Spleen (tissue), 11 donors: ENCODE measurements at regions not wholly inside any gene's neighbourhood (a gene's known extent, or its start where the extent isn't known, plus 50 kb on each side); places are given as distances from the start of the nearest gene placed in this dataset.

Experiments used
- DNase-seq: peaks from one replicate; pipeline ENCODE4 v3.0.0-alpha.2; 2020
- H3K27ac ChIP-seq, 8 donors: fragments of 200-600 bp; sonication (generic) in 7 of 8; 1 replicate in 4 of 8; 2 replicates in 4 of 8; pipeline versions ENCODE4 v1.5.0 to v1.8.0; 2016 to 2021; ENCODE audit warnings: inconsistent platforms in 4 of 8, mild to moderate bottlenecking in 4 of 8, moderate library complexity in 1 of 8
- H3K27me3 ChIP-seq, 7 donors: fragments of 200-600 bp; sonication (generic) in 6 of 7; replicated peaks in 1 of 7; 1 replicate in 4 of 7; 2 replicates in 3 of 7; pipeline versions ENCODE4 v1.5.0 to v1.8.0; 2016 to 2021; ENCODE audit warnings: inconsistent platforms in 3 of 7, mild to moderate bottlenecking in 1 of 7
- H3K36me3 ChIP-seq, 6 donors: fragments of 200-600 bp; sonication (generic) in 5 of 6; 1 replicate in 4 of 6; 2 replicates in 2 of 6; pipeline versions ENCODE4 v1.5.0 to v1.8.0; 2016 to 2021; ENCODE audit warnings: inconsistent platforms in 2 of 6
- H3K4me1 ChIP-seq, 6 donors: fragments of 200-600 bp; sonication (generic) in 5 of 6; 1 replicate in 3 of 6; 2 replicates in 3 of 6; pipeline versions ENCODE4 v1.5.0 to v1.8.0; 2016 to 2021; ENCODE audit warnings: inconsistent platforms in 3 of 6
- H3K4me3 ChIP-seq, 8 donors: fragments of 200-600 bp; sonication (generic) in 7 of 8; 1 replicate in 4 of 8; 2 replicates in 4 of 8; pipeline versions ENCODE4 v1.5.0 to v1.8.0; 2016 to 2021; ENCODE audit warnings: inconsistent platforms in 4 of 8, mild to moderate bottlenecking in 4 of 8, moderate library complexity in 2 of 8
- H3K9me3 ChIP-seq, 8 donors: fragments of 200-600 bp; sonication (generic) in 7 of 8; 1 replicate in 4 of 8; 2 replicates in 4 of 8; pipeline versions ENCODE4 v1.5.0 to v1.8.0; 2016 to 2021; ENCODE audit warnings: inconsistent platforms in 4 of 8
- POLR2A ChIP-seq, 3 donors: fragments of 450-650 bp; IDR thresholded peaks; one replicate each; pipeline ENCODE4 v1.5.1; 2017; ENCODE audit warnings: antibody characterized with exemption in 3 of 3, mild to moderate bottlenecking in 1 of 3
- POLR2AphosphoS5 ChIP-seq, 3 donors: sonication (generic); formaldehyde crosslinking; IDR thresholded peaks; one replicate each; pipeline ENCODE4 v1.5.1; 2017; ENCODE audit warnings: antibody characterized with exemption in 3 of 3
- WGBS, 5 donors: extraction: QIAGEN DNeasy Blood & Tissue Kit in 3 of 5; methylation state at CpG; one replicate each; pipeline versions ENCODE4 v1.1.5 to v1.1.7; 2013 to 2018; 5-methylcytosine and 5-hydroxymethylcytosine counted together
- intact Hi-C: fragments of 100-400 bp; cut with DNase I; formaldehyde crosslinking; loops from one replicate; pipeline ENCODE4 v1.15.0; 2023; ENCODE audit warnings: low total_unique reads
- TF ChIP-seq, protein P1 (sequence below), 11 experiments: fragments of 200-600 bp in 7 of 11; fragments of 450-650 bp in 4 of 11; sonication (generic) in 4 of 11; IDR thresholded peaks in 8 of 11; conservative IDR thresholded peaks in 3 of 11; 1 replicate in 7 of 11; 2 replicates in 4 of 11; pipeline versions ENCODE4 v1.4.0 to v1.8.0; 2016 to 2021; ENCODE audit warnings: antibody characterized with exemption in 11 of 11, inconsistent platforms in 4 of 11, mild to moderate bottlenecking in 1 of 11
- donor health status: healthy with polysubstance abuse.
- donor health status: DM: no; HTN: no; CAD: no; lungs with moderate emphysema.
- donor health status: DM: no; HTN: no; CAD: no.
- donor health status: Bipolar disorder and iron deficiency.
- donor health status: healthy.
- donor health status: DM: no; HTN: no; CAD: no.
- donor health status: DM: yes; HTN: yes; CAD: no.

DNA sequence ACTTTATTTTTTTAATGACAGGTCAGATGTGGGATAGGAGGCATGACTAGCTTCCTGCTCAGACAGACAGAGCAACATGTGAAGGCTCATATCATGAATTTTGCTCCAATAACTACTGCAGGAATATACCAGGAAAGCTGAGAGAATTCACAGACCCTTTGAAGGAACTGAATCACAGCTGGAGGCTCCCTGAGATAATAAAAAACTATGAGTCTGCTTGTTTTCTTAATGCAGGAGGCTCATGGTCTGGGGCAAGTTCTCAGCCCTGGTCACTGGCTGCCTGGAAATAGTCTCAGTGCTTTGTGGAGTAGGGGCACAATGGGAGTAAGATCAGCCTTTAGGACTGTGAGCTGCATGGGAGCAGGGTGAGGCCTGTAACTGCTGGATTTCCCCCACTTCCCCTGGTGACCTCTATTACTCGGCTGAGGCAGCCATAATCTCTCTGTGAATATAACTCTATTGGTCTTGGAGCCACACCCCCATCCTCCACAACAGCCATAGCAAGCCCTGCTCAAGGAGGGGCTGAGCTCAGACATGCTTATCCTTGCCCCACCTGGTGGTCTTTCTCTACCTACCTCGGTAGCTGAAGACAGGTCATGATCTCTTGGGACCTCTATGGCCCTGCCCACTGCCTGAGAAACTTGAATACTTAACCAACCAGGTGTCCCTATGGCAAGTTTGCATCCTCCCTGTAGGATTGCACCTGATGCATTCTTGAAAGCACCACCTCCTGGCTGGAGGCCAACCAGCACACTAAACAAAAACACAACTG, 281.6 kb upstream of the TMCO5A start:
- TF ChIP-seq, protein P1, sequence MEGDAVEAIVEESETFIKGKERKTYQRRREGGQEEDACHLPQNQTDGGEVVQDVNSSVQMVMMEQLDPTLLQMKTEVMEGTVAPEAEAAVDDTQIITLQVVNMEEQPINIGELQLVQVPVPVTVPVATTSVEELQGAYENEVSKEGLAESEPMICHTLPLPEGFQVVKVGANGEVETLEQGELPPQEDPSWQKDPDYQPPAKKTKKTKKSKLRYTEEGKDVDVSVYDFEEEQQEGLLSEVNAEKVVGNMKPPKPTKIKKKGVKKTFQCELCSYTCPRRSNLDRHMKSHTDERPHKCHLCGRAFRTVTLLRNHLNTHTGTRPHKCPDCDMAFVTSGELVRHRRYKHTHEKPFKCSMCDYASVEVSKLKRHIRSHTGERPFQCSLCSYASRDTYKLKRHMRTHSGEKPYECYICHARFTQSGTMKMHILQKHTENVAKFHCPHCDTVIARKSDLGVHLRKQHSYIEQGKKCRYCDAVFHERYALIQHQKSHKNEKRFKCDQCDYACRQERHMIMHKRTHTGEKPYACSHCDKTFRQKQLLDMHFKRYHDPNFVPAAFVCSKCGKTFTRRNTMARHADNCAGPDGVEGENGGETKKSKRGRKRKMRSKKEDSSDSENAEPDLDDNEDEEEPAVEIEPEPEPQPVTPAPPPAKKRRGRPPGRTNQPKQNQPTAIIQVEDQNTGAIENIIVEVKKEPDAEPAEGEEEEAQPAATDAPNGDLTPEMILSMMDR (IDR thresholded peaks at IDR 0.05 in 8 of 11, conservative IDR thresholded peaks at IDR 0.05 in 3 of 11), result no peak
- no peak for TF ChIP-seq POLR2AphosphoS5 (IDR thresholded peaks at IDR 0.05)
- 65 to 86% (median 72%) methylated on average over 2 of the region's 2 CpGs for WGBS, 5 donors
- H3K4me3 ChIP-seq, result no peak overlapping the region
- no peaks in the 10 kb centered on the region for H3K4me1 ChIP-seq
- H3K27me3 ChIP-seq, result no peaks in the 10 kb centered on the region
- no peak overlapping the region for H3K27ac ChIP-seq
- intact Hi-C loops, result no loop called here
- peaks cover 2 to 72% (median 56%) of the 10 kb centered on the region in 8 donors for H3K9me3 ChIP-seq
- H3K36me3 ChIP-seq, result no peaks in the 10 kb centered on the region
- no peak for DNase-seq

GRCh38 chr15:37678124-37678523, 256.3 kb upstream of the TMCO5A start:
- Histone ChIP-seq H3K27me3 (no peaks in the 10 kb centered on the region), H3K4me3 (no peak overlapping the region), H3K9me3 (no peaks in the 10 kb centered on the region), H3K4me1 (no peaks in the 10 kb centered on the region), H3K27ac (no peak overlapping the region), H3K36me3 (no peaks in the 10 kb centered on the region)
- no peak for DNase-seq
- intact Hi-C loops, result no loop called here
- TF ChIP-seq POLR2AphosphoS5 (IDR thresholded peaks at IDR 0.05) (no peak), POLR2A (IDR thresholded peaks at IDR 0.05) (no peak)
- TF ChIP-seq, protein P1 (IDR thresholded peaks at IDR 0.05 in 8 of 11, conservative IDR thresholded peaks at IDR 0.05 in 3 of 11), result no peak
- WGBS, 5 donors, result 85 to 95% (median 89%) methylated on average over 3 of the region's 3 CpGs

DNA sequence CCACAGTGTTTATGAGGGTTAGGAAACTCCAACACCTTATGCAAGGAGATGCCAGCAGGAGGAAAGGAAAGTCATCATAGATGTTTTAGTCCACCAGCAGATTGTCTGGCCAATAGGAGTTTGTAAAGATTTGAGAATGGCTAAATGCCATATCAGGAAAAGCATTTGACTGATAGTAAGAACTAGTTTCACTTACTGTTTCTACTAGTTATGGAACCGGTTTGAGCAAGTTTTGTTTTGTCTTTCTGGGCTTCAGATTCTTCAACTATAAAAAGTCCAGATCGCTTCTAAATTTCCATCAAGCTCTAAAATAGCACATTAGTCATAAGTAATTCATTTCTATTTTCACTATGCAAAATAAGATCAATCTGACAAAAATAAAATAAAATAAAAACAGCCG, 254.8 kb upstream of the TMCO5A start:
- H3K27me3 ChIP-seq, result no peaks in the 10 kb centered on the region
- WGBS, 5 donors, result 74 to 92% (median 83%) methylated on average over 3 of the region's 3 CpGs
- intact Hi-C loops, result no loop called here

DNA sequence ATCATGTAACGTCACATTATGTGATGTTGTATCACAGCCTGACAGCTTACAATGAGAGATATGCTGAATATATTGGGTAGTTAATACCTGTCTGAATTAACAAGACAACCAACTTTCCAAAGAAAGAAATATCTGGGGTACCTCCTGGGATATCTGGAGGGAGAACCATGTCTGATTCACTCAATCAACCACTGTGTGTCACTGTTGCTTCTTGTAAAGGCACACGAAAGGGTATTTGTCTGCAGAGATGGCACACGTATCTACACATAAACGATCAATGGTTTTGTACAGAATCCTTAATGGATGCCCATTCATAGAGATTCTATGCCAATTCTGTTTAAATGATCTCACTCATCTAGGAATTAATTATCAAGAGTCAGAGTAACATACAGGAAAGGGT, 252.1 kb upstream of the TMCO5A start:
- H3K36me3 ChIP-seq, result no peaks in the 10 kb centered on the region
- no peak for DNase-seq
- no peak for TF ChIP-seq POLR2AphosphoS5 (IDR thresholded peaks at IDR 0.05)
- TF ChIP-seq, protein P1 (IDR thresholded peaks at IDR 0.05 in 8 of 11, conservative IDR thresholded peaks at IDR 0.05 in 3 of 11), result no peak
- TF ChIP-seq POLR2A (IDR thresholded peaks at IDR 0.05), result no peak
- H3K27ac ChIP-seq, result no peak overlapping the region
- 63 to 88% (median 85%) methylated on average over 4 of the region's 4 CpGs for WGBS, 5 donors
- no peaks in the 10 kb centered on the region for H3K27me3 ChIP-seq
- intact Hi-C loops, result no loop called here
- no peak overlapping the region for H3K4me3 ChIP-seq
- no peaks in the 10 kb centered on the region for H3K4me1 ChIP-seq
- H3K9me3 ChIP-seq, result peaks cover 0 to 7% (median 0%) of the 10 kb centered on the region in 8 donors

More for the DNA sequence above, 254.8 kb upstream of the TMCO5A start:
- Histone ChIP-seq H3K9me3 (no peaks in the 10 kb centered on the region), H3K36me3 (no peaks in the 10 kb centered on the region), H3K4me1 (no peaks in the 10 kb centered on the region), H3K27ac (no peak overlapping the region), H3K4me3 (no peak overlapping the region)
- DNase-seq, result no peak
- TF ChIP-seq POLR2A (IDR thresholded peaks at IDR 0.05) (no peak), POLR2AphosphoS5 (IDR thresholded peaks at IDR 0.05) (no peak)
- TF ChIP-seq, protein P1 (IDR thresholded peaks at IDR 0.05 in 8 of 11, conservative IDR thresholded peaks at IDR 0.05 in 3 of 11), result no peak
